ENCODE measurements at regions not wholly inside any gene's neighbourhood (a gene's known extent, or its start where the extent isn't known, plus 50 kb on each side); places are given as distances from the start of the nearest gene placed in this dataset.

DNA sequence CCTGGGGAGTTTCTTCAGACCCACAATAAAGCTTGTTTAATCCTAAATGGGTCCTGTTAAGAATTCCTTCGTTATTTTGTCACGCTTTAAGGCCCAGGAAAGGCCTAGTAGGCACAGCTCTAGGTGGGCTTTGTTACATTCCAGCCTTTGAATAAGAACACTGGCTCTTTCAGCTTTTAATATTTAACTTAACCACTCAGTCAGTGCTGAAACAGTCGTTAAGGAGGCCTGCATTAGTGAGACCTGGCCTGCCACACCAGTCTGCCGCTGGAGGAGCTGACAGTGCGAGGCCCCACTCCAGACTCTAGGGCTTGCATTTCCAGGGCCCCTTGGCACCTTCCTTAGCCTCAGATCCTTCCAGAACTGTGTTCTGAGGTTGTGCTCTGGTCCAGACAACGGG lies 351.4 kb downstream of the GLRX3 start:
- Histone ChIP-seq H3K27ac (ENCODE audit: low read depth, low read length, poor library complexity, severe bottlenecking) (no peak overlapping the region), H3K4me1 (ENCODE audit: insufficient read depth, low read length, poor library complexity, severe bottlenecking) (no peaks in the 10 kb centered on the region), H3K9me3 (ENCODE audit: low read depth, low read length, poor library complexity, severe bottlenecking) (no peaks in the 10 kb centered on the region), H3K4me3 (ENCODE audit: low read depth, low read length, poor library complexity, severe bottlenecking) (no peak overlapping the region), H3K27me3 (replicated peaks; ENCODE audit: insufficient read depth, low read depth, low read length, poor library complexity) (no peaks in the 10 kb centered on the region), H3K36me3 (ENCODE audit: insufficient read depth, low read length, poor library complexity, severe bottlenecking) (no peaks in the 10 kb centered on the region)
- ChIA-PET CTCF (no interaction called here), POLR2A (ENCODE audit: low non-redundant PET) (no interaction called here)
- intact Hi-C loops (cut with micrococcal nuclease; ENCODE audit: unreplicated experiment), result no loop called here
- BruUV-seq (replicated peaks), result no TSS peak
- DNase-seq (ENCODE audit: low spot score), result no peak
- TF ChIP-seq EZH2 (IDR thresholded peaks at IDR 0.05; ENCODE audit: borderline replicate concordance, low read depth, low read length, poor library complexity, severe bottlenecking), result no peak
- TF ChIP-seq, protein P1, sequence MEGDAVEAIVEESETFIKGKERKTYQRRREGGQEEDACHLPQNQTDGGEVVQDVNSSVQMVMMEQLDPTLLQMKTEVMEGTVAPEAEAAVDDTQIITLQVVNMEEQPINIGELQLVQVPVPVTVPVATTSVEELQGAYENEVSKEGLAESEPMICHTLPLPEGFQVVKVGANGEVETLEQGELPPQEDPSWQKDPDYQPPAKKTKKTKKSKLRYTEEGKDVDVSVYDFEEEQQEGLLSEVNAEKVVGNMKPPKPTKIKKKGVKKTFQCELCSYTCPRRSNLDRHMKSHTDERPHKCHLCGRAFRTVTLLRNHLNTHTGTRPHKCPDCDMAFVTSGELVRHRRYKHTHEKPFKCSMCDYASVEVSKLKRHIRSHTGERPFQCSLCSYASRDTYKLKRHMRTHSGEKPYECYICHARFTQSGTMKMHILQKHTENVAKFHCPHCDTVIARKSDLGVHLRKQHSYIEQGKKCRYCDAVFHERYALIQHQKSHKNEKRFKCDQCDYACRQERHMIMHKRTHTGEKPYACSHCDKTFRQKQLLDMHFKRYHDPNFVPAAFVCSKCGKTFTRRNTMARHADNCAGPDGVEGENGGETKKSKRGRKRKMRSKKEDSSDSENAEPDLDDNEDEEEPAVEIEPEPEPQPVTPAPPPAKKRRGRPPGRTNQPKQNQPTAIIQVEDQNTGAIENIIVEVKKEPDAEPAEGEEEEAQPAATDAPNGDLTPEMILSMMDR (conservative IDR thresholded peaks at IDR 0.05; ENCODE audit: low read depth, low read length), result no peak

GRCh38 chr10:130489891-130490290 lies 353.7 kb downstream of the GLRX3 start:
- H3K36me3 ChIP-seq (ENCODE audit: insufficient read depth, low read length, poor library complexity, severe bottlenecking), result no peaks in the 10 kb centered on the region
- no peaks in the 10 kb centered on the region for H3K4me1 ChIP-seq (ENCODE audit: insufficient read depth, low read length, poor library complexity, severe bottlenecking)
- DNase-seq (ENCODE audit: low spot score), result no peak
- no TSS peak for BruUV-seq (replicated peaks)
- intact Hi-C loops (cut with micrococcal nuclease; ENCODE audit: unreplicated experiment), result no loop called here
- no peak overlapping the region for H3K27ac ChIP-seq (ENCODE audit: low read depth, low read length, poor library complexity, severe bottlenecking)
- H3K27me3 ChIP-seq (replicated peaks; ENCODE audit: insufficient read depth, low read depth, low read length, poor library complexity), result no peaks in the 10 kb centered on the region
- POLR2A ChIA-PET (ENCODE audit: low non-redundant PET), result no interaction called here
- CTCF ChIA-PET, result no interaction called here
- H3K4me3 ChIP-seq (ENCODE audit: low read depth, low read length, poor library complexity, severe bottlenecking), result no peak overlapping the region
- H3K9me3 ChIP-seq (ENCODE audit: low read depth, low read length, poor library complexity, severe bottlenecking), result no peaks in the 10 kb centered on the region
- TF ChIP-seq, protein P1 (conservative IDR thresholded peaks at IDR 0.05; ENCODE audit: low read depth, low read length), result no peak
- TF ChIP-seq EZH2 (IDR thresholded peaks at IDR 0.05; ENCODE audit: borderline replicate concordance, low read depth, low read length, poor library complexity, severe bottlenecking), result no peak

GRCh38 chr10:130491011-130491692 lies 355.0 kb downstream of the GLRX3 start:
- intact Hi-C loops (cut with micrococcal nuclease; ENCODE audit: unreplicated experiment), result no loop called here
- POLR2A ChIA-PET (ENCODE audit: low non-redundant PET), result no interaction called here
- no peak overlapping the region for H3K4me3 ChIP-seq (ENCODE audit: low read depth, low read length, poor library complexity, severe bottlenecking)

More at GRCh38 chr10:130491011-130491692, 355.0 kb downstream of the GLRX3 start:
- no peaks in the 10 kb centered on the region for H3K36me3 ChIP-seq (ENCODE audit: insufficient read depth, low read length, poor library complexity, severe bottlenecking)
- CTCF ChIA-PET, result no interaction called here
- H3K4me1 ChIP-seq (ENCODE audit: insufficient read depth, low read length, poor library complexity, severe bottlenecking), result no peaks in the 10 kb centered on the region
- H3K27ac ChIP-seq (ENCODE audit: low read depth, low read length, poor library complexity, severe bottlenecking), result no peak overlapping the region
- H3K27me3 ChIP-seq (replicated peaks; ENCODE audit: insufficient read depth, low read depth, low read length, poor library complexity), result no peaks in the 10 kb centered on the region
- TF ChIP-seq EZH2 (IDR thresholded peaks at IDR 0.05; ENCODE audit: borderline replicate concordance, low read depth, low read length, poor library complexity, severe bottlenecking), result no peak
- TF ChIP-seq, protein P1 (conservative IDR thresholded peaks at IDR 0.05; ENCODE audit: low read depth, low read length), result no peak
- no TSS peak for BruUV-seq (replicated peaks)
- H3K9me3 ChIP-seq (ENCODE audit: low read depth, low read length, poor library complexity, severe bottlenecking), result no peaks in the 10 kb centered on the region
- DNase-seq (ENCODE audit: low spot score), result no peak

All from A673 (cell line).